ENCODE measurements at regions not wholly inside any gene's neighbourhood (a gene's known extent, or its start where the extent isn't known, plus 50 kb on each side); places are given as distances from the start of the nearest gene placed in this dataset.

- Histone ChIP-seq H3K9me3 (ENCODE audit: control insufficient read depth, low read length) (peaks cover 2% of the 10 kb centered on the region), H2BK15ac (ENCODE audit: low read depth, poor library complexity, severe bottlenecking) (no peak overlapping the region), H3K4me2 (ENCODE audit: low read length, poor library complexity, severe bottlenecking) (no peak overlapping the region), H3K9ac (ENCODE audit: low read length) (no peak overlapping the region), H3K27ac (ENCODE audit: low read length, poor library complexity, severe bottlenecking) (no peak overlapping the region), H3K18ac (ENCODE audit: low read depth in 1 of 2, low read length in 2 of 2) (no peak overlapping the region), H2AK5ac (ENCODE audit: low read length, severe bottlenecking) (no peak overlapping the region), H2BK120ac (ENCODE audit: low read depth, low read length) (no peak overlapping the region), H2AFZ (ENCODE audit: low read depth, low read length) (no peak overlapping the region), H4K91ac (ENCODE audit: low read length) (no peak overlapping the region), H2BK12ac (ENCODE audit: low read length in 2 of 2) (no peak overlapping the region), H3K23ac (ENCODE audit: low read length in 2 of 2) (no peak overlapping the region), H3K4me1 (ENCODE audit: control insufficient read depth, insufficient read depth, low read depth, low read length) (no peaks in the 10 kb centered on the region), H3K27me3 (ENCODE audit: control insufficient read depth in 1 of 2, insufficient read depth in 1 of 2, low read length in 2 of 2) (no peaks in the 10 kb centered on the region), H3K79me1 (replicated peaks; ENCODE audit: low read length, poor library complexity, severe bottlenecking) (no peaks in the 10 kb centered on the region), H2BK5ac (ENCODE audit: low read depth, low read length, poor library complexity, severe bottlenecking) (no peak overlapping the region), H3K14ac (ENCODE audit: low read length in 2 of 2) (no peak overlapping the region), H3K4ac (ENCODE audit: low read depth in 1 of 2, low read length in 2 of 2) (no peak overlapping the region), H3K4me3 (ENCODE audit: insufficient read depth in 1 of 2, low read depth in 1 of 2, low read length in 2 of 2) (no peak overlapping the region), H3K36me3 (ENCODE audit: control insufficient read depth in 1 of 2, insufficient read depth in 2 of 2, low read depth in 1 of 2, low read length in 2 of 2) (no peaks in the 10 kb centered on the region), H4K8ac (ENCODE audit: low read length) (no peak overlapping the region)
- no peak for DNase-seq
- 35% methylated on average over 3 of the region's 3 CpGs for WGBS
Measured at GRCh38 chr22:34776817-34777216, 289.1 kb upstream of the ISX start.

DNA sequence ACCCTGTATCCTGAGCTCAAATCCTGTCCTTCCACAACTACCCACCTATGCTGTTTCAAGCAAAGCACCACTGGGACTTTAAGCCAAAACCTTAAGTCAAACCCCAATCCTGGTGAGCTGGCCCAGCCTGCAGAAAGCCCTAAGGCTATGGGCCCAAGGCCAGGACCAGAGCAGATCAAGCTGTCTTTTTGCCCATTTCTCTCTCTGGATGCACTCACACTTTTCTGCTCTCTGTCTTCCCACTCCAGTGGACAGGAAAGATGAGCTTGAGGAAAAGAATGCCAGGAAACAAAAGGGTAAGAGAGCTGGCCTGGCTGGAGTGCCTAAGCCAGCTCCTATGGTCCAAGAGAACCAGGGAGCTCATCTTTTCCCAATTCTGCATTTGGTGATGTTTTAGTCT lies 284.3 kb upstream of the ISX start:
- Histone ChIP-seq H2BK12ac (ENCODE audit: low read length in 2 of 2) (no peak overlapping the region), H3K23ac (ENCODE audit: low read length in 2 of 2) (no peak overlapping the region), H3K18ac (ENCODE audit: low read depth in 1 of 2, low read length in 2 of 2) (no peak overlapping the region), H3K36me3 (ENCODE audit: control insufficient read depth in 1 of 2, insufficient read depth in 2 of 2, low read depth in 1 of 2, low read length in 2 of 2) (no peaks in the 10 kb centered on the region), H4K8ac (ENCODE audit: low read length) (no peak overlapping the region), H3K4me2 (ENCODE audit: low read length, poor library complexity, severe bottlenecking) (no peak overlapping the region), H3K9me3 (ENCODE audit: control insufficient read depth, low read length) (peaks cover 2% of the 10 kb centered on the region), H2BK120ac (ENCODE audit: low read depth, low read length) (no peak overlapping the region), H2BK15ac (ENCODE audit: low read depth, poor library complexity, severe bottlenecking) (no peak overlapping the region), H3K27ac (ENCODE audit: low read length, poor library complexity, severe bottlenecking) (no peak overlapping the region), H3K4ac (ENCODE audit: low read depth in 1 of 2, low read length in 2 of 2) (no peak overlapping the region), H3K4me1 (ENCODE audit: control insufficient read depth, insufficient read depth, low read depth, low read length) (no peaks in the 10 kb centered on the region), H3K9ac (ENCODE audit: low read length) (no peak overlapping the region), H4K91ac (ENCODE audit: low read length) (no peak overlapping the region), H3K79me1 (replicated peaks; ENCODE audit: low read length, poor library complexity, severe bottlenecking) (no peaks in the 10 kb centered on the region), H3K4me3 (ENCODE audit: insufficient read depth in 1 of 2, low read depth in 1 of 2, low read length in 2 of 2) (no peak overlapping the region), H3K14ac (ENCODE audit: low read length in 2 of 2) (no peak overlapping the region), H2AFZ (ENCODE audit: low read depth, low read length) (no peak overlapping the region), H2BK5ac (ENCODE audit: low read depth, low read length, poor library complexity, severe bottlenecking) (no peak overlapping the region), H3K27me3 (ENCODE audit: control insufficient read depth in 1 of 2, insufficient read depth in 1 of 2, low read length in 2 of 2) (no peaks in the 10 kb centered on the region), H2AK5ac (ENCODE audit: low read length, severe bottlenecking) (no peak overlapping the region)
- no peak for DNase-seq

- Histone ChIP-seq H3K4me1 (ENCODE audit: control insufficient read depth, insufficient read depth, low read depth, low read length) (no peaks in the 10 kb centered on the region), H3K18ac (ENCODE audit: low read depth in 1 of 2, low read length in 2 of 2) (no peak overlapping the region), H4K8ac (ENCODE audit: low read length) (no peak overlapping the region), H3K4ac (ENCODE audit: low read depth in 1 of 2, low read length in 2 of 2) (no peak overlapping the region), H2BK15ac (ENCODE audit: low read depth, poor library complexity, severe bottlenecking) (no peak overlapping the region), H4K91ac (ENCODE audit: low read length) (no peak overlapping the region), H2BK5ac (ENCODE audit: low read depth, low read length, poor library complexity, severe bottlenecking) (no peak overlapping the region), H3K36me3 (ENCODE audit: control insufficient read depth in 1 of 2, insufficient read depth in 2 of 2, low read depth in 1 of 2, low read length in 2 of 2) (no peaks in the 10 kb centered on the region), H3K9me3 (ENCODE audit: control insufficient read depth, low read length) (peaks cover 2% of the 10 kb centered on the region), H3K27me3 (ENCODE audit: control insufficient read depth in 1 of 2, insufficient read depth in 1 of 2, low read length in 2 of 2) (no peaks in the 10 kb centered on the region), H3K9ac (ENCODE audit: low read length) (no peak overlapping the region), H3K4me2 (ENCODE audit: low read length, poor library complexity, severe bottlenecking) (no peak overlapping the region), H2AFZ (ENCODE audit: low read depth, low read length) (no peak overlapping the region), H2AK5ac (ENCODE audit: low read length, severe bottlenecking) (no peak overlapping the region), H2BK12ac (ENCODE audit: low read length in 2 of 2) (no peak overlapping the region), H3K4me3 (ENCODE audit: insufficient read depth in 1 of 2, low read depth in 1 of 2, low read length in 2 of 2) (no peak overlapping the region), H3K27ac (ENCODE audit: low read length, poor library complexity, severe bottlenecking) (no peak overlapping the region), H2BK120ac (ENCODE audit: low read depth, low read length) (no peak overlapping the region), H3K79me1 (replicated peaks; ENCODE audit: low read length, poor library complexity, severe bottlenecking) (no peaks in the 10 kb centered on the region), H3K14ac (ENCODE audit: low read length in 2 of 2) (no peak overlapping the region), H3K23ac (ENCODE audit: low read length in 2 of 2) (no peak overlapping the region)
- no peak for DNase-seq
- WGBS = 78% methylated on average over 5 of the region's 5 CpGs
Measured at GRCh38 chr22:34783436-34783835, 282.5 kb upstream of the ISX start.

DNA sequence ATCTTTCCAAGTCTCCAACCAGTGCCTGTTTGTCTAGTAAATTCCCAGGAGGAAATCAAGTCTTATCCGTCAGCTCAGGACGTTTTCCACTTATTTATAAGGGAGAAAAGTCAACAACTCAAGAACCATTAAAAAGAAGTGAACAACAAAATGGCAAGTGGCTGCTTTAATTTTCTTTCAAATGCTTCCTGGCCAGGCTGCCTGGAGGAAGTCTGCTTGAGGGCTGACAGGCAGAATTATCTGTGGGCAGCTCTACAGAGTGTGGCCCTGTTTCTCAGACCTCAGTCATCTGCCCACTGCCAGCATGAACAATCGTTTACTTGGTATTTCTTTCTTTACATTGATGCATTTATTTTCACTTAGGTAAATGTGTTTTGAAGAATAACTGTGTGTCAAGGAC lies 281.9 kb upstream of the ISX start:
- H4K91ac ChIP-seq (ENCODE audit: low read length) = no peak overlapping the region
- H2BK120ac ChIP-seq (ENCODE audit: low read depth, low read length) = no peak overlapping the region
- no peaks in the 10 kb centered on the region for H3K4me1 ChIP-seq (ENCODE audit: control insufficient read depth, insufficient read depth, low read depth, low read length)
- H3K36me3 ChIP-seq (ENCODE audit: control insufficient read depth in 1 of 2, insufficient read depth in 2 of 2, low read depth in 1 of 2, low read length in 2 of 2) = no peaks in the 10 kb centered on the region
- no peak overlapping the region for H2AK5ac ChIP-seq (ENCODE audit: low read length, severe bottlenecking)
- H2BK15ac ChIP-seq (ENCODE audit: low read depth, poor library complexity, severe bottlenecking) = no peak overlapping the region
- H3K27me3 ChIP-seq (ENCODE audit: control insufficient read depth in 1 of 2, insufficient read depth in 1 of 2, low read length in 2 of 2) = no peaks in the 10 kb centered on the region
- no peak overlapping the region for H3K27ac ChIP-seq (ENCODE audit: low read length, poor library complexity, severe bottlenecking)
- H3K79me1 ChIP-seq (replicated peaks; ENCODE audit: low read length, poor library complexity, severe bottlenecking) = no peaks in the 10 kb centered on the region
- H2AFZ ChIP-seq (ENCODE audit: low read depth, low read length) = no peak overlapping the region
- no peak overlapping the region for H3K23ac ChIP-seq (ENCODE audit: low read length in 2 of 2)
- no peak overlapping the region for H3K4me2 ChIP-seq (ENCODE audit: low read length, poor library complexity, severe bottlenecking)
- H3K4ac ChIP-seq (ENCODE audit: low read depth in 1 of 2, low read length in 2 of 2) = no peak overlapping the region
- H3K14ac ChIP-seq (ENCODE audit: low read length in 2 of 2) = no peak overlapping the region
- H2BK5ac ChIP-seq (ENCODE audit: low read depth, low read length, poor library complexity, severe bottlenecking) = no peak overlapping the region
- H2BK12ac ChIP-seq (ENCODE audit: low read length in 2 of 2) = no peak overlapping the region
- H3K9ac ChIP-seq (ENCODE audit: low read length) = no peak overlapping the region
- DNase-seq = no peak
- no peak overlapping the region for H3K4me3 ChIP-seq (ENCODE audit: insufficient read depth in 1 of 2, low read depth in 1 of 2, low read length in 2 of 2)
- H3K18ac ChIP-seq (ENCODE audit: low read depth in 1 of 2, low read length in 2 of 2) = no peak overlapping the region
- H4K8ac ChIP-seq (ENCODE audit: low read length) = no peak overlapping the region
- H3K9me3 ChIP-seq (ENCODE audit: control insufficient read depth, low read length) = peaks cover 2% of the 10 kb centered on the region
- 14% methylated on average over 2 of the region's 3 CpGs for WGBS

Measured in mesenchymal stem cell (in vitro differentiated cells and primary cell).